Uterus (tissue), 3 donors: ENCODE measurements at regions not wholly inside any gene's neighbourhood (a gene's known extent, or its start where the extent isn't known, plus 50 kb on each side); places are given as distances from the start of the nearest gene placed in this dataset.

Experiments used
- DNase-seq, 2 donors: peaks; one replicate each; pipeline ENCODE4 v3.0.0-alpha.2; 2019 to 2020
- H3K27ac ChIP-seq, 2 donors: fragments of 200-600 bp; sonication (generic); 1 replicate in 1 of 2; 2 replicates in 1 of 2; pipeline ENCODE4 v1.5.1; 2016 to 2018
- H3K27me3 ChIP-seq, 2 donors: fragments of 200-600 bp; sonication (generic); one replicate each; pipeline ENCODE4 v1.5.1; 2018 to 2019; ENCODE audit warnings: control low read depth in 1 of 2
- H3K36me3 ChIP-seq, 2 donors: fragments of 200-600 bp; sonication (generic); one replicate each; pipeline ENCODE4 v1.5.1; 2019; ENCODE audit warnings: control low read depth in 1 of 2
- H3K4me1 ChIP-seq, 2 donors: fragments of 200-600 bp; sonication (generic); one replicate each; pipeline ENCODE4 v1.5.1; 2018 to 2019; ENCODE audit warnings: control low read depth in 1 of 2
- H3K4me3 ChIP-seq, 2 donors: fragments of 200-600 bp; sonication (generic); 1 replicate in 1 of 2; 2 replicates in 1 of 2; pipeline ENCODE4 v1.5.1; 2018 to 2019; ENCODE audit warnings: mild to moderate bottlenecking in 1 of 2
- H3K9me3 ChIP-seq, 2 donors: fragments of 200-600 bp; sonication (generic); one replicate each; pipeline ENCODE4 v1.5.1; 2019; ENCODE audit warnings: control low read depth in 1 of 2
- CTCF ChIP-seq, 4 experiments: fragments of 200-600 bp in 2 of 4; fragments of 450-650 bp in 2 of 4; sonication (generic) in 2 of 4; IDR thresholded peaks; one replicate each; pipeline ENCODE4 v1.5.1; 2016 to 2019; ENCODE audit warnings: antibody characterized with exemption in 4 of 4, mild to moderate bottlenecking in 2 of 4, moderate library complexity in 1 of 4
- POLR2A ChIP-seq, 2 donors: fragments of 450-650 bp; IDR thresholded peaks; one replicate each; pipeline ENCODE4 v1.6.1; 2016; ENCODE audit warnings: antibody characterized with exemption in 2 of 2, mild to moderate bottlenecking in 1 of 2, moderate library complexity in 1 of 2
- intact Hi-C: fragments of 100-400 bp; cut with DNase I; formaldehyde crosslinking; loops from one replicate; pipeline ENCODE4 v1.15.1; 2023; ENCODE audit warnings: low total_unique reads
- donor health status: DM: yes; HTN: yes; CAD: no.

GRCh38 chr13:34543836-34544235 lies 398.2 kb upstream of the NBEA start:
- no peak for TF ChIP-seq CTCF (IDR thresholded peaks at IDR 0.05)
- TF ChIP-seq POLR2A (IDR thresholded peaks at IDR 0.05), result no peak

GRCh38 chr13:34545461-34545860 lies 396.6 kb upstream of the NBEA start:
- intact Hi-C loops, result no loop called here

More at GRCh38 chr13:34543836-34544235, 398.2 kb upstream of the NBEA start:
- H3K27ac ChIP-seq, result no peak overlapping the region
- no peak for DNase-seq
- no peaks in the 10 kb centered on the region for H3K27me3 ChIP-seq
- H3K9me3 ChIP-seq, result no peaks in the 10 kb centered on the region
- H3K4me1 ChIP-seq, result no peaks in the 10 kb centered on the region
- no peaks in the 10 kb centered on the region for H3K36me3 ChIP-seq
- intact Hi-C loops, result no loop called here
- H3K4me3 ChIP-seq, result no peak overlapping the region

GRCh38 chr13:34546344-34547250 lies 395.5 kb upstream of the NBEA start:
- Histone ChIP-seq H3K4me1 (no peaks in the 10 kb centered on the region), H3K27ac (no peak overlapping the region)
- no peak for TF ChIP-seq POLR2A (IDR thresholded peaks at IDR 0.05)
- no peak for TF ChIP-seq CTCF (IDR thresholded peaks at IDR 0.05)

More at GRCh38 chr13:34545461-34545860, 396.6 kb upstream of the NBEA start:
- no peak for DNase-seq
- Histone ChIP-seq H3K27me3 (no peaks in the 10 kb centered on the region), H3K4me3 (no peak overlapping the region), H3K36me3 (no peaks in the 10 kb centered on the region), H3K9me3 (no peaks in the 10 kb centered on the region), H3K4me1 (no peaks in the 10 kb centered on the region), H3K27ac (no peak overlapping the region)
- TF ChIP-seq CTCF (IDR thresholded peaks at IDR 0.05), result no peak
- TF ChIP-seq POLR2A (IDR thresholded peaks at IDR 0.05), result no peak

GRCh38 chr13:34547929-34548328 lies 394.1 kb upstream of the NBEA start:
- no peaks in the 10 kb centered on the region for H3K4me1 ChIP-seq
- DNase-seq, result no peak
- no peak for TF ChIP-seq CTCF (IDR thresholded peaks at IDR 0.05)
- no peak for TF ChIP-seq POLR2A (IDR thresholded peaks at IDR 0.05)
- no peaks in the 10 kb centered on the region for H3K36me3 ChIP-seq
- intact Hi-C loops, result no loop called here
- no peaks in the 10 kb centered on the region for H3K9me3 ChIP-seq
- H3K27me3 ChIP-seq, result no peaks in the 10 kb centered on the region
- H3K4me3 ChIP-seq, result no peak overlapping the region
- H3K27ac ChIP-seq, result no peak overlapping the region

More at GRCh38 chr13:34546344-34547250, 395.5 kb upstream of the NBEA start:
- intact Hi-C loops, result no loop called here
- Histone ChIP-seq H3K36me3 (no peaks in the 10 kb centered on the region), H3K27me3 (no peaks in the 10 kb centered on the region), H3K4me3 (no peak overlapping the region), H3K9me3 (no peaks in the 10 kb centered on the region)
- DNase-seq, result no peak

GRCh38 chr13:34553376-34553775 lies 388.7 kb upstream of the NBEA start:
- Histone ChIP-seq H3K27me3 (no peaks in the 10 kb centered on the region), H3K27ac (no peak overlapping the region), H3K4me3 (no peak overlapping the region), H3K36me3 (no peaks in the 10 kb centered on the region), H3K4me1 (no peaks in the 10 kb centered on the region), H3K9me3 (no peaks in the 10 kb centered on the region)
- no peak for TF ChIP-seq CTCF (IDR thresholded peaks at IDR 0.05)
- TF ChIP-seq POLR2A (IDR thresholded peaks at IDR 0.05), result no peak
- intact Hi-C loops, result no loop called here
- DNase-seq, result no peak
